ENCODE measurements at regions not wholly inside any gene's neighbourhood (a gene's known extent, or its start where the extent isn't known, plus 50 kb on each side); places are given as distances from the start of the nearest gene placed in this dataset.
"Not testable (repeated sequence)": the region's sequence is repeated elsewhere in the genome, so short reads cannot be mapped to it uniquely, and the experiment has no call there.

DNA sequence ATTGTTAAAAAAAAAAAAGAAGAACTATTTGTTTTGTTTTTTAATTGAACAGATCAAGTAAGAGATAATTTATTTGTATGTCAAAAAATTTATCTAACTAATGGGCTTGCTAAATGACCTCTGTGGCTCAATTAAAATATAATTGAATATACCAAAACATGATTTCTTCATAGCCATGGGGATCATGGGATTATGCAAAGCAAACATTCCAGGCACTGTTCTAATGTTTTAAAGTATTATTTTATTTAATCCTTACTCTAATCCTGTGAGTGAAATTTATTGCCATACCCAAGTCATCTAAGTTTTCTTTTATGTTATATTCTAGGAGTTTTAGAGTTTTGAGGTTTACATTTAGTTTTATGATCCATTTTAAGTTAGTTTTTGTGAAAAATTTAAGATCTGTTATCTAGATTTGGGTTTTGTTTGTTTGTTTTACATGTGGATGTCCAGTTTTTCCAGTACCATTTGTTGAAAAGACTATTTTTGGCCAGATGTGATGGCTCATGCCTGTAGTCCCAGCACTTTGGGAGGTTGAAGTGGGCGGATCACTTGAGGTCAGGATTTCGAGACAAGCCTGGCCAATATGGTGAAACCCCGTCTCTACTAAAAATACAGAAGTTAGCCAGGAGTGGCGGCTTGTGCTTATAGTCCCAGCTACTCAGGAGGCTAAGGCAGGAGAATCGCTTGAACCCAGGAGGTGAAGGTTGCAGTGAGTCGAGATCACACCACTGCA, 52.3 kb upstream of the CNOT10 start:
- DNase-seq (ENCODE audit: low read depth): no peak
- ChIA-PET POLR2A (no interaction called here), CTCF (no interaction called here)
- Histone ChIP-seq H3K36me3 (ENCODE audit: control insufficient read depth, insufficient read depth, low read length) (no peaks in the 10 kb centered on the region), H3K4me3 (ENCODE audit: low read depth, low read length) (no peak overlapping the region), H3K27me3 (ENCODE audit: control insufficient read depth, insufficient read depth, low read length) (no peaks in the 10 kb centered on the region)
- TF ChIP-seq, protein P1, sequence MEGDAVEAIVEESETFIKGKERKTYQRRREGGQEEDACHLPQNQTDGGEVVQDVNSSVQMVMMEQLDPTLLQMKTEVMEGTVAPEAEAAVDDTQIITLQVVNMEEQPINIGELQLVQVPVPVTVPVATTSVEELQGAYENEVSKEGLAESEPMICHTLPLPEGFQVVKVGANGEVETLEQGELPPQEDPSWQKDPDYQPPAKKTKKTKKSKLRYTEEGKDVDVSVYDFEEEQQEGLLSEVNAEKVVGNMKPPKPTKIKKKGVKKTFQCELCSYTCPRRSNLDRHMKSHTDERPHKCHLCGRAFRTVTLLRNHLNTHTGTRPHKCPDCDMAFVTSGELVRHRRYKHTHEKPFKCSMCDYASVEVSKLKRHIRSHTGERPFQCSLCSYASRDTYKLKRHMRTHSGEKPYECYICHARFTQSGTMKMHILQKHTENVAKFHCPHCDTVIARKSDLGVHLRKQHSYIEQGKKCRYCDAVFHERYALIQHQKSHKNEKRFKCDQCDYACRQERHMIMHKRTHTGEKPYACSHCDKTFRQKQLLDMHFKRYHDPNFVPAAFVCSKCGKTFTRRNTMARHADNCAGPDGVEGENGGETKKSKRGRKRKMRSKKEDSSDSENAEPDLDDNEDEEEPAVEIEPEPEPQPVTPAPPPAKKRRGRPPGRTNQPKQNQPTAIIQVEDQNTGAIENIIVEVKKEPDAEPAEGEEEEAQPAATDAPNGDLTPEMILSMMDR (IDR thresholded peaks at IDR 0.05; ENCODE audit: insufficient read depth, low read depth, low read length): no peak

DNA sequence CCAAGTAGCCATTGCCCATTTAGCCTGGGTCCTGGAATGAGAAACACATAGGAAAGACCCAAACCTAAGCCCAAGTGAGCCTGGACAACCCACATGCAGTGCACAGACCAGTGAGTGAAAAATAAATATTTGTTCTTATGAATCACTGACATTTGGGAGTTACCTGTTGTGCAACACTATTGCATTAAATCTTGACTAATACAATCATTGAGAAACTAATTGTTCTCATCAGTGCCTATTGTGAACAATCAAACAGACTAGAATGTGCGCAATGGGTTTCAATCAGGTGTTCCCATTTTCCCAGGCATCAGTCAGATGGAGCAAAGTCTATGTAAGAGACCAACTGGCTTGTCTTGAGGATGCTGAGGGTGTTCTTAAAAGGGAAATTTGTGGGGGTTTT, 54.7 kb upstream of the CNOT10 start:
- CTCF ChIA-PET: interaction anchor here (1.1 kb wide), 1 partner anchor 15 kb away, joined by 3 read pairs; no protein-coding TSS in a partner anchor
- TF ChIP-seq, protein P1 (IDR thresholded peaks at IDR 0.05; ENCODE audit: insufficient read depth, low read depth, low read length): no peak
- POLR2A ChIA-PET: no interaction called here
- Histone ChIP-seq H3K4me3 (ENCODE audit: low read depth, low read length) (no peak overlapping the region), H3K36me3 (ENCODE audit: control insufficient read depth, insufficient read depth, low read length) (no peaks in the 10 kb centered on the region), H3K27me3 (ENCODE audit: control insufficient read depth, insufficient read depth, low read length) (no peaks in the 10 kb centered on the region)
- DNase-seq (ENCODE audit: low read depth): no peak

DNA sequence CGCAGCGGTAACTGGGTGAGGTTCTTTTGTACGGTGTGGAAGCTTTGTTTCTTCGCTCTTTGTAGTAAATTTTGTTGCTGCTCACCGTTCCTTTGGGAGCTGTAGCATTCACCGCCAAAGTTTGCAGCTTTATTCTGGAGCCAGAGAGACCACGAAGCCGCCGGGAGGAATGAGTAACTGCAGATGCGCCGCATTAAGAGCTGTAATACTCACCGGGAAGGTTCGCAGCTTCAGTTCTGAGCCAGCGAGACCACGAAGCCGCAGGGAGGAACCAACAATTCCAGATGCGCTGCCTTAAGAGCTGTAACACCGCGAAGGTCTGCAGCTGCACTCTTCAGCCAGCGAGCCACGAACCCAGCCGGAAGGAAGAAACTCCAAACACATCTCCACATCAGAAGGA, 56.0 kb upstream of the DYNC1LI1 start:
- TF ChIP-seq, protein P1 (IDR thresholded peaks at IDR 0.05; ENCODE audit: insufficient read depth, low read depth, low read length): no peak
- no peak overlapping the region for H3K4me3 ChIP-seq (ENCODE audit: low read depth, low read length)
- H3K27me3 ChIP-seq (ENCODE audit: control insufficient read depth, insufficient read depth, low read length): 0 out of 2 replicates have a peak, but pooled peaks cover 2% of the 10 kb centered on the region
- CTCF ChIA-PET: no interaction called here
- POLR2A ChIA-PET: no interaction called here
- no peak for DNase-seq (ENCODE audit: low read depth)
- H3K36me3 ChIP-seq (ENCODE audit: control insufficient read depth, insufficient read depth, low read length): no peaks in the 10 kb centered on the region

DNA sequence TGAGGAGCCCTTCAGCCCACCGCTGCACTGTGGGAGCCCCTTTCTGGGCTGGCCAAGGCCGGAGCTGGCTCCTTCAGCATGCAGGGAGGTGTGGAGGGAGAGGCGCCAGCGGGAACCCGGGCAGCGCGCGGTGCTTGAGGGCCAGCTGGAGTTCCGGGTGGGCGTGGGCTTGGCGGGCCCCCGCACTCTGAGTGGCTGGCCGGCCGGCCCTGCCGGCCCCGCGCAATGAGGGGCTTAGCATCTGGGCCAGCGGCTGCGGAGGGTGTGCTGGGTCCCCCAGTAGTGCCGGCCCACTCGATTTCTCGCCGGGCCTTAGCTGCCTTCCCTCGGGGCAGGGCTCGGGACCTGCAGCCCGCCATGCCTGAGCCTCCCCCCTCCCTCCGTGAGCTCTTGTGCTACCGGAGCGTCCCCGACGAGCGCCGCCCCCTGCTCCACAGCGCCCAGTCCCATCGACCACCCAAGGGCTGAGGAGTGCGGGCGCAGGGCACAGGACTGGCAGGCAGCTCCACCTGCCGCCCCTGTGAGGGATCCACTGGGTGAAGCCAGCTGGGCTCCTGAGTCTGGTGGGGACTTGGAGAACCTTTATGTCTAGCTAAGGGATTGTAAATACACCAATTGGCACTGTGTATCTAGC, 55.0 kb upstream of the DYNC1LI1 start:
- DNase-seq (ENCODE audit: low read depth); CTCF ChIA-PET; H3K27me3 ChIP-seq (ENCODE audit: control insufficient read depth, insufficient read depth, low read length); POLR2A ChIA-PET; H3K4me3 ChIP-seq (ENCODE audit: low read depth, low read length); H3K36me3 ChIP-seq (ENCODE audit: control insufficient read depth, insufficient read depth, low read length): not testable (repeated sequence)

DNA sequence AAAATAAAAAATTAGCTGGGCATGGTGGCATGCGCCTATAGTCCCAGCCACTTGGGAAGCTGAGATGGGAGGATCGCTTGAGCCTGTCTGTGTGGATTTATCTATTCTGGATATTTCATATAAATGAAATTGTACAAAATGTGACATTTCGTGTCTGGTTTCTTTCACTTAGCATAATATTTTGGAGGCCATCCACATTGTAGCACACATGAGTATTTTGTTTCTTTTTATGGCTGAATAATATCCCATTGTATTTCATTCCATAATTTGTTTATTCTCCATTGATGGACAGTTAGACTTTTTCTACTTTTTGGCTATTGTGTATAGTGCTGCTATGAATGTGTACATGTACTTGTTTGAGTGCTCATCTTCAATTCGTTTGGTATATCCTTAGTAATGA, 52.9 kb upstream of the DYNC1LI1 start:
- ChIA-PET POLR2A (no interaction called here), CTCF (no interaction called here)
- H3K27me3 ChIP-seq (ENCODE audit: control insufficient read depth, insufficient read depth, low read length): 0 out of 2 replicates have a peak, but pooled peaks cover 2% of the 10 kb centered on the region
- no peak for DNase-seq (ENCODE audit: low read depth)
- TF ChIP-seq, protein P1 (IDR thresholded peaks at IDR 0.05; ENCODE audit: insufficient read depth, low read depth, low read length): no peak
- H3K36me3 ChIP-seq (ENCODE audit: control insufficient read depth, insufficient read depth, low read length): no peaks in the 10 kb centered on the region
- H3K4me3 ChIP-seq (ENCODE audit: low read depth, low read length): no peak overlapping the region
